ENCODE measurements at regions not wholly inside any gene's neighbourhood (a gene's known extent, or its start where the extent isn't known, plus 50 kb on each side); places are given as distances from the start of the nearest gene placed in this dataset.

GRCh38 chr2:214649440-214650205, 159.9 kb downstream of the BARD1 start (continued):
- TF ChIP-seq MAFK (IDR thresholded peaks at IDR 0.05; ENCODE audit: low read depth, low read length) = no peak

GRCh38 chr2:214648520-214648919, 161.0 kb downstream of the BARD1 start:
- ATAC-seq (ENCODE audit: low read depth) = peak; percentile 35; the same call in 1 of the 2 replicates
- TF ChIP-seq BHLHE40 (IDR thresholded peaks at IDR 0.05; ENCODE audit: low read depth, low read length) (no peak), MAZ (IDR thresholded peaks at IDR 0.05; ENCODE audit: borderline replicate concordance, low read depth, low read length) (no peak), NFE2L2 (IDR thresholded peaks at IDR 0.05; ENCODE audit: low read depth, low read length) (no peak), USF2 (IDR thresholded peaks at IDR 0.05; ENCODE audit: low read depth, low read length) (no peak), CHD1 (IDR thresholded peaks at IDR 0.05; ENCODE audit: low read depth, low read length) (no peak), RFX5 (IDR thresholded peaks at IDR 0.05; ENCODE audit: low read depth, low read length) (no peak), POLR2A (IDR thresholded peaks at IDR 0.05; ENCODE audit: low read depth, low read length) (no peak), SMC3 (IDR thresholded peaks at IDR 0.05; ENCODE audit: low read depth, low read length) (no peak), FOS (IDR thresholded peaks at IDR 0.05; ENCODE audit: low read depth, low read length) (no peak), MXI1 (IDR thresholded peaks at IDR 0.05; ENCODE audit: borderline replicate concordance, low read depth, low read length) (no peak), ELK1 (IDR thresholded peaks at IDR 0.05; ENCODE audit: borderline replicate concordance, low read depth, low read length) (no peak), MAFK (IDR thresholded peaks at IDR 0.05; ENCODE audit: low read depth, low read length) (no peak), CEBPB (IDR thresholded peaks at IDR 0.05; ENCODE audit: low read depth, low read length) (no peak)

More at GRCh38 chr2:214648520-214648919, 161.0 kb downstream of the BARD1 start:
- Histone ChIP-seq H2BK15ac (ENCODE audit: low read depth, low read length) (no peak overlapping the region), H2BK5ac (ENCODE audit: low read depth, low read length, poor library complexity, severe bottlenecking) (no peak overlapping the region), H3K4me1 (ENCODE audit: control insufficient read depth, insufficient read depth, low read length) (peaks cover 2% of the 10 kb centered on the region; the same call in 1 of the 2 replicates), H2BK20ac (ENCODE audit: low read depth, low read length) (no peak overlapping the region), H2AK5ac (ENCODE audit: low read depth, low read length) (no peak overlapping the region), H4K5ac (ENCODE audit: low read depth, low read length) (no peak overlapping the region), H3K4me2 (ENCODE audit: low read depth, low read length) (no peak overlapping the region), H3K36me3 (ENCODE audit: control insufficient read depth, insufficient read depth, low read length) (no peaks in the 10 kb centered on the region), H3K9ac (ENCODE audit: low read depth, low read length) (no peak overlapping the region), H4K91ac (ENCODE audit: insufficient read depth, low read depth, low read length) (no peak overlapping the region), H4K20me1 (ENCODE audit: insufficient read depth, low read length) (no peaks in the 10 kb centered on the region), H3K27me3 (ENCODE audit: control insufficient read depth, insufficient read depth, low read length) (no peaks in the 10 kb centered on the region), H2BK120ac (ENCODE audit: low read depth, low read length) (peak overlapping the region; percentile 41), H3K56ac (ENCODE audit: extremely low read depth, insufficient read depth, low read length) (no peak overlapping the region), H3K27ac (ENCODE audit: insufficient read depth, low read length) (no peak overlapping the region), H3K79me1 (ENCODE audit: low read depth in 1 of 2, low read length in 2 of 2) (no peaks in the 10 kb centered on the region), H3K9me3 (ENCODE audit: control insufficient read depth, insufficient read depth, low read length) (no peaks in the 10 kb centered on the region), H3K9me1 (ENCODE audit: insufficient read depth, low read length) (no peaks in the 10 kb centered on the region), H3K4ac (ENCODE audit: low read depth, low read length) (no peak overlapping the region), H3K18ac (ENCODE audit: low read depth, low read length) (peak overlapping the region; percentile 29; the same call in 1 of the 2 replicates), H2AK9ac (replicated peaks; ENCODE audit: low read depth, low read length, poor library complexity) (no peak overlapping the region), H2AFZ (replicated peaks; ENCODE audit: low read length, poor library complexity) (no peak overlapping the region), H3K4me3 (ENCODE audit: insufficient read depth, low read depth, low read length) (no peak overlapping the region), H3K23ac (ENCODE audit: low read depth, low read length) (no peak overlapping the region), H3K14ac (replicated peaks; ENCODE audit: low read depth, low read length) (no peak overlapping the region), H4K8ac (ENCODE audit: low read depth in 2 of 2, low read length in 2 of 2) (no peak overlapping the region; a peak in 1 of 4 replicates)
- dilution Hi-C loops (cut with HindIII; ENCODE audit: low sequenced_read_pairs, unreplicated experiment) = no loop called here
- intact Hi-C loops (cut with micrococcal nuclease) = no loop called here
- CTCF ChIA-PET = no interaction called here
- POLR2A ChIA-PET (ENCODE audit: unreplicated experiment) = no interaction called here
- peak; percentile 23 for DNase-seq
- in situ Hi-C loops (cut with MboI; ENCODE audit: low sequenced_read_pairs) = no loop called here
- BruUV-seq (replicated peaks) = no TSS peak
- no CpG with 5 or more reads among the region's 2 CpGs for WGBS, 2 experiments (ENCODE audit: extremely low coverage in 2 of 2, insufficient read length in 1 of 2)

Data from IMR-90 (cell line).